ENCODE measurements at regions not wholly inside any gene's neighbourhood (a gene's known extent, or its start where the extent isn't known, plus 50 kb on each side); places are given as distances from the start of the nearest gene placed in this dataset.

- no peak for DNase-seq (ENCODE audit: low read depth in 1 of 2, low spot score in 1 of 2)
- in situ Hi-C loops (cut with HindIII; ENCODE audit: low pct_unique_long_range_greater_than_20kb, low sequenced_read_pairs), result no loop called here
- no peak for TF ChIP-seq JUND (IDR thresholded peaks at IDR 0.05; ENCODE audit: low read depth)
Observed at GRCh38 chr5:23089286-23089685, 236.1 kb upstream of the CDH12 start.

DNA sequence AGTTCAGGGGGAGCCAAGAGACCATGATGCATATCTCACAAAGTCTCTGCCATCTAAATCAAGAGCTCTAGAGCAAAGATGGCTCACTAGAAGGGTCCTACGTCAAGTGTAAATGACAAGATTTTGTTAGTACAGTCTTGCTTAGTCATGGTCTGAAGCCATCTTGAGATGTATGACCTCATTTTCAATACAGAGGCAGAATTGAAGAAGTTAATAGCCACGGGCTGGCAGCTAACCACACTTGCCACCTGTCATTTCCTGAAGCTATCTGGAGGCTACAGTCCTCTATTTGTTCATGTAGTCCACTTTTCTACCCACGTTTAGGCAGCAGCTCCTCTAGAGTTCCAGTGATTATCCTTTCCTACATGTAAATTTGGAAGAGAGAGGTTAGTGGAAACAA, 231.7 kb upstream of the CDH12 start:
- in situ Hi-C loops (cut with HindIII; ENCODE audit: low pct_unique_long_range_greater_than_20kb, low sequenced_read_pairs), result no loop called here
- no peak for DNase-seq (ENCODE audit: low read depth in 1 of 2, low spot score in 1 of 2)
- no peak for TF ChIP-seq JUND (IDR thresholded peaks at IDR 0.05; ENCODE audit: low read depth)

DNA sequence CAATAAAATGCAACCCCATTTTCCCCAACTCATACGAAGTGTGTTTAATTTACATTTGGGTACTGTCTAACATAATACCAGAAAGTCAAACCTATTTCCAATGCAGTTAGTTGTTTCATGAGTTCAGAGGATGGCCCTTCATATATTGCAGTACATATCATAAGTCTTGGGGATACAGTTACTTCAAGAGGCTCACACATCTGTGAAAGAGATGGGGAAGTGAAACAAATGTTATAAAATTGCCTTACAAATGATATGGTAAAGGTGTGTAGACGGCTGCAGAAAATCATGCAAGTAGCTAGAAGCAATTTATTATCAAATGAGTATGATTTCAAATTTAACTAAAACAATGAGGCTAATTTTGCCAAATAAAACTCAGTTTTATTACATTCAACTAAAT, 219.0 kb upstream of the CDH12 start:
- TF ChIP-seq JUND (IDR thresholded peaks at IDR 0.05; ENCODE audit: low read depth), result no peak
- in situ Hi-C loops (cut with HindIII; ENCODE audit: low pct_unique_long_range_greater_than_20kb, low sequenced_read_pairs), result no loop called here
- DNase-seq (ENCODE audit: low read depth in 1 of 2, low spot score in 1 of 2), result no peak

DNA sequence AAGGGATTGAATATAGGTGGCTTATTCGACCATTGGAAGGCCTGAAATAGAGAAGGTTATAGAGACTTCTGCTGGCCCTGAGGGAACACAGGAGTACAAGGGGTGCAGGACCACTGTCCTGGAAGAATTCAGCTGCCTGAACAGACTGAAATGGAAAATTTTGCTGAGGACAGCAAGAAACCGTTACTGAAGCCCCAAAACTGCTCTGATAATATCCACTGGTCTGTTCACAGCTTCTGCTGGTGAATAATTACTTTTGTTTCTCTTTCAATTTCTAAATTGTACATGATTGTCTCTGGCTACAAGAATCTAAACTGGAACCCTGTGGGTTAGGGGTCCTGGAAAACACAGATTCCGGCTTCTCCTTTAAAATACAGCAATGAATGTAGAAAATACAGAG, 218.5 kb upstream of the CDH12 start:
- in situ Hi-C loops (cut with HindIII; ENCODE audit: low pct_unique_long_range_greater_than_20kb, low sequenced_read_pairs), result no loop called here
- no peak for TF ChIP-seq JUND (IDR thresholded peaks at IDR 0.05; ENCODE audit: low read depth)
- no peak for DNase-seq (ENCODE audit: low read depth in 1 of 2, low spot score in 1 of 2)

DNA sequence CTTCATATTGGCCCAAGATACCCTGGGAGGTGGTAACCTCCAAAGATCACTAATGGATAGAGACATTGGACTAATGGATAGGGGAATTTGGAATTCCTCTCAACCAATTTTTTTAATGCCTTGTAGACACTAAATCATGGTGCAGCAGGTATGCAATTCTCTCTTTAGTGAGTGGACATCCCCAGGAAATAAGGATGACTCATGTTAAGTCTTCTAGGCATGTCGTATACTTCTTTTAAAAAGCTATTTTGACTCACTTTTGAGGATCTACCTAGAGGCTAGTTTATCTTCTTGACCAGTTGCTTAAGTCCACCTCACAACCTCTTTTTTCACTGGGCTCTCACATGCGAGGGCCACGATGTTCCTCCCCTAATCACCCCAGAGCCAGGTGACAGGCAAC, 211.6 kb upstream of the CDH12 start:
- no peak for DNase-seq (ENCODE audit: low read depth in 1 of 2, low spot score in 1 of 2)
- no peak for TF ChIP-seq JUND (IDR thresholded peaks at IDR 0.05; ENCODE audit: low read depth)
- in situ Hi-C loops (cut with HindIII; ENCODE audit: low pct_unique_long_range_greater_than_20kb, low sequenced_read_pairs), result no loop called here

DNA sequence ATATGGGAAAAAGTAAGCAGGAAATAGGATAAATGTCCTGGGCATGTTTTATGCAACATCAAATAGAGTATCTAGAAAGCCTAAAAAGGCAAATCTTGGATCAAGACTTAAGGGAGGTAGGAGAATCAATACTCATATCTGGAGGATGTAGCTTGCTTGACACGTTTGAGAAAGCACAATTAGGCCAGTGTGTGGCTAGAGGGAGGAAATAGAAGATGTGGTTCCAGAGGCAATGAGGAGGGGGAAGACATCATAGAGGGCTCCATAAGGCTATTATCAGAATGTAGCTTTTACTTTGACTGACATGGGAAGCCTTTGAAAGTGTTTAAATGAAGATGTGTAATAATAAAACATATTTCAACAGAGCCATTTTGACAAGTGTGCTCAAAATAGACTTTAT, 200.7 kb upstream of the CDH12 start:
- in situ Hi-C loops (cut with HindIII; ENCODE audit: low pct_unique_long_range_greater_than_20kb, low sequenced_read_pairs), result no loop called here
- DNase-seq (ENCODE audit: low read depth in 1 of 2, low spot score in 1 of 2), result no peak
- no peak for TF ChIP-seq JUND (IDR thresholded peaks at IDR 0.05; ENCODE audit: low read depth)

DNA sequence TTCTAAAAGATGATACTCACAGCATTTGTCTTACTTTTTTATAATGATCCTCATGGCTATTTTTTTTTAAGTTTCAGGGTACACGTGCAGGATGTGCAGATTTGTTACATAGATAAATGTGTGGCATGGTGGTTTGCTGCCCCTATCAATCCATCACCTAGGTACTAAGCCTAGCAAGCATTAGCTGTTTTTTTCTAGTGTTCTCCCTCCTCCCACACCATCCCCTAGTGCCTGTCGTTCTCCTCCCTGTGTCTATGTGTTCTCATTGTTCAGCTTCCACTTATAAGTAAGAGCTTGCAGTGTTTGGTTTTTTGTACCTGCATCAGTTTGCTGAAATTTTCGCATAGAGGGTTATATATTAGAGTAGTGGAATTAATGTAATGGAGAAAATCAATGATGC, 189.1 kb upstream of the CDH12 start:
- no peak for DNase-seq (ENCODE audit: low read depth in 1 of 2, low spot score in 1 of 2)
- in situ Hi-C loops (cut with HindIII; ENCODE audit: low pct_unique_long_range_greater_than_20kb, low sequenced_read_pairs), result no loop called here
- TF ChIP-seq JUND (IDR thresholded peaks at IDR 0.05; ENCODE audit: low read depth), result no peak

DNA sequence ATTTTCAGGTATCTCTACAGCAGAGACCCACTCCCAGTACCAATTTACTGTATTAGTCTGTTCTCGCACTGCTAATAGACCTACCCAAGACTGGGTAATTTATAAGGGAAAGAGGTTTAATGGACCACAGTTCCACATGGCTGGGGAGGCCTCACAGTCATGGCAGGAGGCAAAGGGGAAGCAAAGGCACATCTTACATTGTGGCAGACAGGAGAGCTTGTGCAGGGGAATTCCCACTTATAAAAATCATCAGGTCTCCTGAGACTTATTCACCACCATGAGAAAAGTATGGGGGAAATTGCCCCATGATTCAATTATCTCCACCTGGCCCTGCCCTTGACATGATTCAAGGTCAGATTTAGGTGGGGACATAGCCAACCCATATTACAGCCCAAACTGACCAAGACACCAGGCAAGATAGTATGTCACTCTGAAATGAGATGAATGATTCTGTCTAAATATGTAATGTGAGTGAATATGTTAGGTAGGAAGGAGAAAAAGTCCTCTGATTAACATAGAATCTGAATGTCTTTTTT, 182.5 kb upstream of the CDH12 start:
- in situ Hi-C loops (cut with HindIII; ENCODE audit: low pct_unique_long_range_greater_than_20kb, low sequenced_read_pairs), result no loop called here
- no peak for TF ChIP-seq JUND (IDR thresholded peaks at IDR 0.05; ENCODE audit: low read depth)
- no peak for DNase-seq (ENCODE audit: low read depth in 1 of 2, low spot score in 1 of 2)

- no peak for DNase-seq (ENCODE audit: low read depth in 1 of 2, low spot score in 1 of 2)
- no peak for TF ChIP-seq JUND (IDR thresholded peaks at IDR 0.05; ENCODE audit: low read depth)
- in situ Hi-C loops (cut with HindIII; ENCODE audit: low pct_unique_long_range_greater_than_20kb, low sequenced_read_pairs), result no loop called here
Observed at GRCh38 chr5:23033864-23034263, 180.7 kb upstream of the CDH12 start.

- no peak for TF ChIP-seq JUND (IDR thresholded peaks at IDR 0.05; ENCODE audit: low read depth)
- in situ Hi-C loops (cut with HindIII; ENCODE audit: low pct_unique_long_range_greater_than_20kb, low sequenced_read_pairs), result no loop called here
- no peak for DNase-seq (ENCODE audit: low read depth in 1 of 2, low spot score in 1 of 2)
Observed at GRCh38 chr5:23029290-23029689, 176.1 kb upstream of the CDH12 start.

GRCh38 chr5:23028445-23029021, 175.4 kb upstream of the CDH12 start:
- no peak for DNase-seq (ENCODE audit: low read depth in 1 of 2, low spot score in 1 of 2)

GRCh38 chr5:23027830-23028229, 174.7 kb upstream of the CDH12 start:
- no peak for TF ChIP-seq JUND (IDR thresholded peaks at IDR 0.05; ENCODE audit: low read depth)
- in situ Hi-C loops (cut with HindIII; ENCODE audit: low pct_unique_long_range_greater_than_20kb, low sequenced_read_pairs), result no loop called here
- DNase-seq (ENCODE audit: low read depth in 1 of 2, low spot score in 1 of 2), result no peak

More at GRCh38 chr5:23028445-23029021, 175.4 kb upstream of the CDH12 start:
- TF ChIP-seq JUND (IDR thresholded peaks at IDR 0.05; ENCODE audit: low read depth), result no peak
- in situ Hi-C loops (cut with HindIII; ENCODE audit: low pct_unique_long_range_greater_than_20kb, low sequenced_read_pairs), result no loop called here

DNA sequence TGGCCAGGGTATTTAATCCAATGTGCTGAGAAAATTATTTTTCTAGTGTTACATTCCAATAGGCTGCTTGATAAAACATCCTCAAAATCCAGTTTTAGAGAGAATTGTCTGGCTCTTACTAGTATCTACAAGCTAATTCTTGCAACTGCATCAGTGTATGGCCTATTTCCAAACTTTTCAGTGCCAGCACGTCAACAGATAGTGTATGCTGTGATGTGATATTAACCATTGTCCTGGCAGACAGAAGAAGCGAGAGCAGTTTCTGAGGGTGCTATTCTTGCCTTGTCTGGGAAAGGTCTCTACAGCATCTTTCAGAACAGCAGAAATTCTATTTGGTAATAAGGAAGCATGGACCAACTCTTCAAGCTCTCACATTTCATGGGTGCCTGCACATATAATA, 174.2 kb upstream of the CDH12 start:
- DNase-seq (ENCODE audit: low read depth in 1 of 2, low spot score in 1 of 2), result no peak
- in situ Hi-C loops (cut with HindIII; ENCODE audit: low pct_unique_long_range_greater_than_20kb, low sequenced_read_pairs), result no loop called here
- no peak for TF ChIP-seq JUND (IDR thresholded peaks at IDR 0.05; ENCODE audit: low read depth)
